HUES64 (cell line): ENCODE measurements at regions not wholly inside any gene's neighbourhood (a gene's known extent, or its start where the extent isn't known, plus 50 kb on each side); places are given as distances from the start of the nearest gene placed in this dataset.

Experiments used
- H3K27ac ChIP-seq: 2 replicates; pipeline ENCODE4 v1.7.0; 2013; ENCODE audit warnings: low read depth, low read length, inconsistent platforms
- H3K27me3 ChIP-seq: 2 replicates; pipeline ENCODE4 v1.6.1; 2013; ENCODE audit warnings: mild to moderate bottlenecking, low read length; ENCODE audit not compliant: insufficient read depth
- H3K36me3 ChIP-seq: 2 replicates; pipeline ENCODE4 v1.6.1; 2013; ENCODE audit warnings: mild to moderate bottlenecking, low read length; ENCODE audit not compliant: insufficient read depth
- H3K4me1 ChIP-seq: 2 replicates; pipeline ENCODE4 v1.6.1; 2013; ENCODE audit warnings: mild to moderate bottlenecking, low read length, moderate library complexity; ENCODE audit not compliant: insufficient read depth
- H3K4me3 ChIP-seq: 2 replicates; pipeline ENCODE4 v1.5.1; 2013; ENCODE audit warnings: mild to moderate bottlenecking, low read length, moderate library complexity
- H3K9ac ChIP-seq: 2 replicates; pipeline ENCODE4 v1.6.1; 2013; ENCODE audit warnings: mild to moderate bottlenecking, low read depth, low read length
- H3K9me3 ChIP-seq: 2 replicates; pipeline ENCODE4 v1.6.1; 2013; ENCODE audit warnings: low read depth, low read length; ENCODE audit not compliant: insufficient read depth
- WGBS: fragments of 150-250, 120-280 bp; methylation state at CpG from one replicate; pipeline ENCODE4 v1.1.7; 2013; ENCODE audit warnings: missing lambda C conversion rate; 5-methylcytosine and 5-hydroxymethylcytosine counted together

DNA sequence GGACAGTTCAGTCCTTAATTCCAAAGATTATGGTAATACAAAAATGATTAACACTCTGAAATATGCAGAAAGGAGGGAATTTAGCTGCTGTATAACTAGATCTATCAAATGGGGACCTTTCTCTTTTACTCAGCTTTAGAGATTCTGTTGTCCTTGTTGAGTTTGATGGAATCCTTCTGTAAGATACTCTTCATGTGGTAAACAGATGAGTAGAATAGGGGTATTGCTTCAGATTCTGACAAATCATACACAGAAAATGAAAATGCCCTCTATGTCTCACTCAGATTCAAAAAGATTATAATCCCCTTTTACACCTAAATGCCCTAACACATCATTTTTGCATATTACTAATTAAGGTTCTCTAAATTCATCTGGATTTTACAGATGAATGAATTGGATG, 50.7 kb downstream of the ARHGAP35 start:
- peaks cover 36% of the 10 kb centered on the region for H3K4me1 ChIP-seq
- no peak overlapping the region for H3K27ac ChIP-seq
- H3K9me3 ChIP-seq = no peaks in the 10 kb centered on the region
- H3K4me3 ChIP-seq = no peak overlapping the region
- no peaks in the 10 kb centered on the region for H3K36me3 ChIP-seq
- H3K9ac ChIP-seq = no peak overlapping the region
- H3K27me3 ChIP-seq = no peaks in the 10 kb centered on the region

DNA sequence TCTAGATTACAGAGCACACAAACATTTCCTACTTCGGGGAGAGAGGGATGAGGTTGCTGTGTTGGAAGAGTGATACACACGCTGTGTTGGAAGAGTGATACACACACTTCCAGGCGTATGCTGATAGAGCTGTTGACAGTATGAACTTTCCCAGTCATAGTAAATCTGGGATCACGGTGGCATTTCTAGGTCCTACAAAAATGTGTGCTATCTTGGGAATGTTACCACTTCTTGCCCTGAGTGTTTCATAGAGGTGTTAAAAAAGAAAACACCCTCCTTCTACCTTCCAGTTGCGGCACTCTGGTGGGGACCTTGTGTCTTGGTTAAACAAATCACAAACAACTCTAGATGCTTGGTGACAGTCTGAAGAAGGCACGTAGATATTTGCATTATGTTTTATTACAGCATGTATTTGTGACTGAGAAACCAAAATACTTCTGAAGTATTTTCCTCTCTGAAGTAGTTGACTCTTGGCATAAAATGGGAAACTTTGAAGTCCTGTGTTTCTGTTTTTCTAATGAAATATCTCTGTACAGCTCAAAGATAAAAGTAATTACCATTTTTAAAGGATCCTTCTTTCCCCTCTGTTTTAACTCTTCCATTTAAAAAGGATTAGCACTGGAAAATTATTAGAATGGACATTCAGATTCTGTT, 52.5 kb downstream of the ARHGAP35 start:
- WGBS = 89% methylated on average over 5 of the region's 6 CpGs
- Histone ChIP-seq H3K27me3 (no peaks in the 10 kb centered on the region), H3K9ac (peak overlapping the region; percentile 49; the same call in 1 of the 2 replicates), H3K4me3 (no peak overlapping the region), H3K27ac (no peak overlapping the region; the same call in 1 of the 2 replicates), H3K4me1 (peaks cover 32% of the 10 kb centered on the region), H3K9me3 (no peaks in the 10 kb centered on the region), H3K36me3 (0 out of 2 replicates have a peak, but pooled peaks cover under 1% of the 10 kb centered on the region)

DNA sequence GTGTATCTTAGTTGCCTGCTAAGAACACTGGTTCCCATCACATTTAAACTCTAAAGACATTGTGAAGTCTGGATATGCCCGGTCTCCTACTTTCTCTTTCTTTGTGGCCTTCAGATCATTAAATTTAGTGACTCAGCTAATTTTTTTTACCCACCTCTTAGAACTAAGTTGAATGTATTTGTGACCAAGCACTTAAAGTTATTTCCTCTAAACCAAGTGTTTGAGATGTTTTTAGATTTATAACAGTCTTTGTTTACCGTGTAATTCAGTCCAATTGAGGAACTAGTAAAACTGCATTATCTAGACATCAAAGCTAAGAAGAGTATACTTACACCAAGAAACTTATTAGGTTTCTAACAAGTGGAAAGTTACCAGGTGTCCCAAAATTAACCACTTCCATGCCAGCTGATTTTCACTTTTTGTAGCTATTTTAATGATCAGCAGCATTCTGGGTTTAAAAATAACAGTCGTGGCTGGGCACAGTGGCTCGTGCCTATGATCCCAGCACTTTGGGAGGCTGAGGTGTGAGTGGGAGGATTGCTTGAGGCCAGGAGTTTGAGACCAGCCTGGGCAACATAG, 53.1 kb downstream of the ARHGAP35 start:
- Histone ChIP-seq H3K4me1 (peaks cover 27% of the 10 kb centered on the region), H3K27ac (no peak overlapping the region; the same call in 1 of the 2 replicates), H3K4me3 (no peak overlapping the region), H3K27me3 (no peaks in the 10 kb centered on the region), H3K36me3 (peaks cover 6% of the 10 kb centered on the region), H3K9me3 (no peaks in the 10 kb centered on the region), H3K9ac (peak overlapping the region; percentile 49; the same call in 1 of the 2 replicates)
- WGBS = 96% methylated on average over 4 of the region's 4 CpGs

DNA sequence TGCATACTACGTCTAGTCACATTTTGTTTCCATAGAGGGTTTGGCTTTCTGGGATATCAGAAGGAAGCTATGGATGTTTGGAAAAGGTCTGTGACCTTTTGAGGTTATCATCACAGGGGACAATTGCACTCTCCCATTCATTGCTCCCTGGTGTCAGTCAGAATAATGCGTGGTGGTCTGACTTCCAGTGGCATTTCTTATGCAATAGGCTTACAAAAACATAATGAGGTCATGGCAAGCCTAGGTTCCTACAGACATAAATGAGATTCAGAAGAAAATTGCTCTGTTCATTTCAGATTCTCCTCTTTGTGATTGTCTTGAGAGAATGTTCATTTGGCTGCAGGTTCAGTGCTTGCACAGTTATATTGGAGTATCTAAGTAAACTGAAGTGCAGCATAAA, 54.6 kb downstream of the ARHGAP35 start:
- Histone ChIP-seq H3K36me3 (peaks cover 19% of the 10 kb centered on the region), H3K9ac (no peak overlapping the region), H3K9me3 (no peaks in the 10 kb centered on the region), H3K4me1 (peaks cover 27% of the 10 kb centered on the region), H3K27ac (no peak overlapping the region), H3K4me3 (no peak overlapping the region), H3K27me3 (no peaks in the 10 kb centered on the region)
- 70% methylated on average over 2 of the region's 2 CpGs for WGBS

DNA sequence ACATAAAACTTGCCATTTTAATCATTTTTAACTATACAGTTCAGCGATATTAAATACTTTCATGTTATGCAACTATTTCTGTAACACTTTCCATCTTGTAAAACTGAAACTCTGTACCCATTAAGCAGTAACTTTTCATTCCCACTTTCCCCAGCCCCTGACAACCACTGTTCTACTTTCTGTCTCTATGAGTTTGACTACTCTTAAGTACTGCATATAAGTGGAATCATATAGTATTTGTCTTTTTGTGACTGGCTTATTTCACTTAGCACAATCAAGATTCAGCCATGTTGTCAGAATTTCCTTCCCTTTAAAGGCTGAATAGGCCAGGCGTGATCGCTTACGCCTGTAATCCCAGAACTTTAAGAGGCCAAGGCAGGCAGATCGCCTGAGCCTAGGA, 56.2 kb downstream of the ARHGAP35 start:
- Histone ChIP-seq H3K27me3 (no peaks in the 10 kb centered on the region), H3K27ac (no peak overlapping the region), H3K4me3 (no peak overlapping the region), H3K4me1 (peaks cover 27% of the 10 kb centered on the region), H3K9ac (no peak overlapping the region), H3K9me3 (no peaks in the 10 kb centered on the region), H3K36me3 (peaks cover 34% of the 10 kb centered on the region)
- WGBS = 94% methylated on average over 5 of the region's 5 CpGs

DNA sequence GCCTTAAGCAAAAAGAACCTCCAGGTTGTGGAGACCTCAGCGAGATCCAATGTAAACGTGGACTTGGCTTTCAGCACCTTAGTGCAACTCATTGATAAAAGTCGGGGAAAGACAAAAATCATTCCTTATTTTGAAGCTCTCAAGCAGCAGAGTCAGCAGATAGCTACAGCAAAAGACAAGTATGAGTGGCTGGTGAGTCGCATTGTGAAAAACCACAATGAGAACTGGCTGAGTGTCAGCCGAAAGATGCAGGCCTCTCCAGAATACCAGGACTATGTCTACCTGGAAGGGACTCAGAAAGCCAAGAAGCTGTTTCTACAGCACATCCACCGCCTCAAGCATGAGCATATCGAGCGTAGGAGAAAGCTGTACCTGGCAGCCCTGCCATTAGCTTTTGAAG, 58.5 kb downstream of the ARHGAP35 start:
- H3K36me3 ChIP-seq = peaks cover 42% of the 10 kb centered on the region
- no peak overlapping the region for H3K27ac ChIP-seq
- no peak overlapping the region for H3K9ac ChIP-seq
- H3K4me1 ChIP-seq = peaks cover 11% of the 10 kb centered on the region
- H3K9me3 ChIP-seq = no peaks in the 10 kb centered on the region
- WGBS = 97% methylated on average over 8 of the region's 8 CpGs
- H3K4me3 ChIP-seq = no peak overlapping the region
- H3K27me3 ChIP-seq = no peaks in the 10 kb centered on the region

DNA sequence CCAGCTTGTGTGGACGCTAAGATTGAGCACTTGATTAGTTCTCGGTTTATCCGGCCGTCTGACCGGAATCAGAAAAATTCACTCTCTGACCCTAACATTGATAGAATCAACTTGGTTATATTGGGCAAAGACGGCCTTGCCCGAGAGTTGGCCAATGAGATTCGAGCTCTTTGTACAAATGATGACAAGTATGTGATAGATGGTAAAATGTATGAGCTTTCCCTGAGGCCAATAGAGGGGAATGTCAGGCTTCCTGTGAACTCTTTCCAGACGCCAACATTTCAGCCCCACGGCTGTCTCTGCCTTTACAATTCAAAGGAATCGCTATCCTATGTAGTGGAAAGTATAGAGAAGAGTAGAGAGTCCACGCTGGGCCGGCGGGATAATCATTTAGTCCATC, 59.6 kb downstream of the ARHGAP35 start:
- Histone ChIP-seq H3K27ac (no peak overlapping the region), H3K4me1 (peaks cover 8% of the 10 kb centered on the region), H3K27me3 (no peaks in the 10 kb centered on the region), H3K4me3 (no peak overlapping the region), H3K9me3 (no peaks in the 10 kb centered on the region), H3K36me3 (peaks cover 42% of the 10 kb centered on the region), H3K9ac (no peak overlapping the region)
- 94% methylated on average over 11 of the region's 14 CpGs for WGBS

DNA sequence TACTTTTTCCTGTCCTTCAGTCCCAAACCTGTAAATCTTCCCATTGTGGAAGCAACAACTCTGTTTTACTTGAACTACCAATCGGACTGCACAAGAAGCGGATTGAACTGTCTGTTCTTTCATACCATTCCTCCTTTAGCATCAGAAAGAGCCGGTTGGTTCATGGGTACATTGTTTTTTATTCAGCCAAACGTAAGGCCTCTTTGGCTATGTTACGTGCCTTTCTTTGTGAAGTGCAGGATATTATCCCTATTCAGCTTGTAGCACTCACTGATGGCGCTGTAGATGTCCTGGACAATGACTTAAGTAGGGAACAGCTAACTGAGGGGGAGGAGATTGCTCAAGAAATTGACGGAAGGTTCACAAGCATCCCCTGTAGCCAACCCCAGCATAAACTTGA, 60.3 kb downstream of the ARHGAP35 start:
- H3K9me3 ChIP-seq = no peaks in the 10 kb centered on the region
- peaks cover 42% of the 10 kb centered on the region for H3K36me3 ChIP-seq
- no peak overlapping the region for H3K9ac ChIP-seq
- H3K4me3 ChIP-seq = no peak overlapping the region
- no peaks in the 10 kb centered on the region for H3K27me3 ChIP-seq
- H3K4me1 ChIP-seq = peaks cover 11% of the 10 kb centered on the region; the same call in 1 of the 2 replicates
- WGBS = 97% methylated on average over 7 of the region's 7 CpGs
- H3K27ac ChIP-seq = no peak overlapping the region

DNA sequence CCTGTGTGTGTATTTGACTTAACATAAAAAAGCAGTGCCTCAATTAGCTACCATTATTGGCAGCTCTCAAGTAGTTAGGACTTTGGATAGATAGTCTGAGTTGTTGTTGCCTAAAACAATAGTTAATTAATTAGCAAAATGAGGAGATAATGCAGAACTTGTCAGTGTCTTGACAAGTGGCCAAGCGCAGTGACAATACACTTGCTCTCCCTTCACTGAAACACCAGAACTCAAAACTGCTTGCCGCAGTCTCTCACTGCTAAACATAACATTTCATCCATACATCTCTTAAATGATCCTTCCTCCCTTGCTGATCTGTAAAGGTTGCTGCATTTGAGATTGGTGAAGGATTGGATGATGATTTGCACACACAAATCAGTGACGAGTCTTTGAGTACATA, 61.7 kb downstream of the ARHGAP35 start:
- Histone ChIP-seq H3K9ac (no peak overlapping the region), H3K27ac (no peak overlapping the region), H3K4me3 (no peak overlapping the region), H3K9me3 (no peaks in the 10 kb centered on the region), H3K27me3 (no peaks in the 10 kb centered on the region), H3K36me3 (peaks cover 42% of the 10 kb centered on the region), H3K4me1 (peaks cover 22% of the 10 kb centered on the region; the same call in 1 of the 2 replicates)
- 99% methylated on average over 3 of the region's 3 CpGs for WGBS

DNA sequence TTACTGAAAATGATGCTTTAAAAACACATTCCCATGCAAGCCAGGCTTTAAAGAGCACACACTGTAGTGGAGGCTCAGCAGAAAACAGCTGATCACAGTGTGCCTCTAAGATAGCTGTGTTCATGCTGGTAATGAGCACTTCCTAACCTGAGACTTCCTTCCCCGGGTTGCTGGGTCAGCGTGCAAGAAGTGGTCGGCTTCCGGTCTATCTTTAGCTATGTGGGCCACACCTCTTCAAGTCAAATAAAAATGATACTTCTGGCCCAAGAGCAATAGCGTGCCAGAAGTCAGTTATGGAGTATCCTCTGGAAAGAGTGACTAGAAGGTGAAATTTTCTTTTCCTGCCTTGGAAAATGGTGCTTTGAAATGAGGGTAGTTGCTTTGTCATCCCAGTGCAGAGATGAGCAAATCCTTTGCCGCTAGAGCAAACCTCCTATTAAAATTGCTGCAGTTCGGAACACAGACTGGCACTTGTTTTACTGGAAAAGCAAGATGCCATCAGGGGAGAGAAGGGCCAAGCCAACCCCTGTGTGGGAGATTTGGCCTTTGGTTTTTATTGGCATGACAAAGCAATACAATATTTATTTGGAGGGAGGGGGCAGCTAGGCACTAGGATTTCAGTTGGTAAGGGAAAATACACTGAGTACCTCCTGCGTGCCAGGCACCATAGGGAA, 64.2 kb downstream of the ARHGAP35 start:
- Histone ChIP-seq H3K36me3 (peaks cover 25% of the 10 kb centered on the region), H3K27me3 (no peaks in the 10 kb centered on the region), H3K4me3 (no peak overlapping the region), H3K4me1 (peaks cover 22% of the 10 kb centered on the region; the same call in 1 of the 2 replicates), H3K9ac (no peak overlapping the region), H3K27ac (no peak overlapping the region), H3K9me3 (no peaks in the 10 kb centered on the region)
- WGBS = 96% methylated on average over 8 of the region's 8 CpGs

DNA sequence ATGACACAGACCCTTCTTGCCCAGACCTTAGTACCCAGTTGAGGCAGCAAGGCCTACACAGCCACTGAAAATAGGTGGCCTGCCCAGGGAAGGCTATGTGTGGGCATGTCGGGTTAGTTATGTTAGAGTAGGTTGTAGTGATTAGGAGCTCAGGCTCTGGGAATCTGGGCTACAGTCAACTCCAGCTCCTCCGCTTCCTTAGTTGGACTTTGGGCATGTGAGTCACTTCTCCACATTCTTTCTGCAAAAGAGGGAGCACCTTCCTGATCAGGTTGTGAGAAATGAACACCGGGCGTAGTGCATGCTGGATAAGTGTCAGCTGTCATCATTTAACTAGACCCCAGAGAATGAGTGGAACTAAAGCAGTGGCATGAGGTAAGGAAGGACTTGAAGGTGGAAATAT, 64.8 kb downstream of the ARHGAP35 start:
- Histone ChIP-seq H3K27ac (no peak overlapping the region), H3K4me3 (no peak overlapping the region), H3K9ac (no peak overlapping the region), H3K4me1 (peaks cover 22% of the 10 kb centered on the region; the same call in 1 of the 2 replicates), H3K27me3 (no peaks in the 10 kb centered on the region), H3K36me3 (peaks cover 21% of the 10 kb centered on the region), H3K9me3 (no peaks in the 10 kb centered on the region)
- WGBS = 92% methylated on average over 4 of the region's 4 CpGs
